ENCODE measurements at regions not wholly inside any gene's neighbourhood (a gene's known extent, or its start where the extent isn't known, plus 50 kb on each side); places are given as distances from the start of the nearest gene placed in this dataset.
"Not testable (repeated sequence)": the region's sequence is repeated elsewhere in the genome, so short reads cannot be mapped to it uniquely, and the experiment has no call there.

GRCh38 chr2:2466534-2466933, 135.5 kb upstream of the MYT1L start:
- DNase-seq (ENCODE audit: extremely low read depth in 1 of 2, low read depth in 1 of 2) = no peak

GRCh38 chr2:2464643-2465042, 133.6 kb upstream of the MYT1L start:
- no peak for DNase-seq (ENCODE audit: extremely low read depth in 1 of 2, low read depth in 1 of 2)

GRCh38 chr2:2464094-2464493, 133.0 kb upstream of the MYT1L start:
- no peak for DNase-seq (ENCODE audit: extremely low read depth in 1 of 2, low read depth in 1 of 2)

- no peak for DNase-seq (ENCODE audit: extremely low read depth in 1 of 2, low read depth in 1 of 2)
These were observed 125.6 kb upstream of the MYT1L start for GRCh38 chr2:2456721-2457120.

- DNase-seq (ENCODE audit: extremely low read depth in 1 of 2, low read depth in 1 of 2) = no peak
These were observed 124.1 kb upstream of the MYT1L start for GRCh38 chr2:2455151-2455550.

- no peak for DNase-seq (ENCODE audit: extremely low read depth in 1 of 2, low read depth in 1 of 2)
These were observed 121.9 kb upstream of the MYT1L start for GRCh38 chr2:2452961-2453360.

- DNase-seq (ENCODE audit: extremely low read depth in 1 of 2, low read depth in 1 of 2) = not testable (repeated sequence)
These were observed 120.2 kb upstream of the MYT1L start for GRCh38 chr2:2451275-2451674.

- DNase-seq (ENCODE audit: extremely low read depth in 1 of 2, low read depth in 1 of 2) = no peak
These were observed 117.1 kb upstream of the MYT1L start for GRCh38 chr2:2448178-2448577.

GRCh38 chr2:2422621-2423020, 91.5 kb upstream of the MYT1L start:
- DNase-seq (ENCODE audit: extremely low read depth in 1 of 2, low read depth in 1 of 2) = no peak

- DNase-seq (ENCODE audit: extremely low read depth in 1 of 2, low read depth in 1 of 2) = no peak
These were observed 82.5 kb upstream of the MYT1L start for GRCh38 chr2:2413525-2413924.

- DNase-seq (ENCODE audit: extremely low read depth in 1 of 2, low read depth in 1 of 2) = no peak
These were observed 79.9 kb upstream of the MYT1L start for GRCh38 chr2:2410987-2411386.

- DNase-seq (ENCODE audit: extremely low read depth in 1 of 2, low read depth in 1 of 2) = no peak
These were observed 78.4 kb upstream of the MYT1L start for GRCh38 chr2:2409481-2409880.

- DNase-seq (ENCODE audit: extremely low read depth in 1 of 2, low read depth in 1 of 2) = no peak
These were observed 74.7 kb upstream of the MYT1L start for GRCh38 chr2:2405780-2406179.

- no peak for DNase-seq (ENCODE audit: extremely low read depth in 1 of 2, low read depth in 1 of 2)
These were observed 69.4 kb upstream of the MYT1L start for GRCh38 chr2:2400286-2401038.

- no peak for DNase-seq (ENCODE audit: extremely low read depth in 1 of 2, low read depth in 1 of 2)
These were observed 68.3 kb upstream of the MYT1L start for GRCh38 chr2:2399396-2399795.

GRCh38 chr2:2392332-2392731, 61.3 kb upstream of the MYT1L start:
- DNase-seq (ENCODE audit: extremely low read depth in 1 of 2, low read depth in 1 of 2) = no peak

GRCh38 chr2:2389215-2389614, 58.1 kb upstream of the MYT1L start:
- no peak for DNase-seq (ENCODE audit: extremely low read depth in 1 of 2, low read depth in 1 of 2)

Measured in stimulated activated CD8-positive, alpha-beta memory T cell treated with anti-CD3 and anti-CD28 coated beads, Interleukin-7, amount 100 ng/mL, for 48 hours (primary cell).